Fibroblast of skin of left biceps (primary cell): ENCODE measurements at regions not wholly inside any gene's neighbourhood (a gene's known extent, or its start where the extent isn't known, plus 50 kb on each side); places are given as distances from the start of the nearest gene placed in this dataset.
"Not testable (repeated sequence)": the region's sequence is repeated elsewhere in the genome, so short reads cannot be mapped to it uniquely, and the experiment has no call there.

Experiments used
- DNase-seq, 2 experiments: peaks; one replicate each; pipeline ENCODE4 v3.0.0-alpha.2; 2013; ENCODE audit warnings: low read depth in 2 of 2

DNA sequence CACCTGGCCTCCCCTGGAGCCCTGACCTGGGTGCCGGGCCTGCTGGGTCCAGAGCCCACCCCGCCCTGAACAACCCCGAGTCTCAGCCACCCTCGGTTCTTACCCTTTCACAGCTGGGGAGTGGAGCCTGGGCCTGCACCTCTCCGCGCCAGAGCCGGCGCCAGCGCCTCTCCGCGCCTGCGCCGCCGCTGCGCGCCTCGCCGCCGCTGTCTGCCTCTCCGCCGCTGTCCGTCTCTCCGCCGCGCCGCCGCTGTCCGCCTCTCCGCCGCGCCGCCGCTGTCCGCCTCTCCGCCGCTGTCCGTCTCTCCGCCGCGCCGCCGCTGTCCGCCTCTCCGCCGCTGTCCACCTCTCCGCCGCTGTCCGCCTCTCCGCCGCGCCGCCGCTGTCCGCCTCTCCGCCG is 326.9 kb upstream of the PLGLB1 start:
- DNase-seq, result not testable (repeated sequence)

DNA sequence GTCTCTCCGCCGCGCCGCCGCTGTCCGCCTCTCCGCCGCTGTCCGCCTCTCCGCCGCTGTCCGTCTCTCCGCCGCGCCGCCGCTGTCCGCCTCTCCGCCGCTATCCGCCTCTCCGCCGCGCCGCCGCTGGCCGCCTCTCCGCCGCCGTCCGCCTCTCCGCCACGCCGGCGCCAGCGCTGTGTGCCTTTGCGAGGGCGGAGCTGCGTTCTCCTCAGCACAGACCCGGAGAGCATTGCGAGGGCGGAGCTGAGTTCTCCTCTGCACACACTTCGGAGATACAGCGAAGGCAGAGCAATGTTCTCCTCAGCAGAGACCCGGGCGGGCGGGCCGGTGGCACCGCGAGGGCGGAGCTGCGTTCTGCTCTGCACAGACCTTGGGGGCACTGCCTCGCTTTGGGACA is 327.4 kb upstream of the PLGLB1 start:
- not testable (repeated sequence) for DNase-seq

DNA sequence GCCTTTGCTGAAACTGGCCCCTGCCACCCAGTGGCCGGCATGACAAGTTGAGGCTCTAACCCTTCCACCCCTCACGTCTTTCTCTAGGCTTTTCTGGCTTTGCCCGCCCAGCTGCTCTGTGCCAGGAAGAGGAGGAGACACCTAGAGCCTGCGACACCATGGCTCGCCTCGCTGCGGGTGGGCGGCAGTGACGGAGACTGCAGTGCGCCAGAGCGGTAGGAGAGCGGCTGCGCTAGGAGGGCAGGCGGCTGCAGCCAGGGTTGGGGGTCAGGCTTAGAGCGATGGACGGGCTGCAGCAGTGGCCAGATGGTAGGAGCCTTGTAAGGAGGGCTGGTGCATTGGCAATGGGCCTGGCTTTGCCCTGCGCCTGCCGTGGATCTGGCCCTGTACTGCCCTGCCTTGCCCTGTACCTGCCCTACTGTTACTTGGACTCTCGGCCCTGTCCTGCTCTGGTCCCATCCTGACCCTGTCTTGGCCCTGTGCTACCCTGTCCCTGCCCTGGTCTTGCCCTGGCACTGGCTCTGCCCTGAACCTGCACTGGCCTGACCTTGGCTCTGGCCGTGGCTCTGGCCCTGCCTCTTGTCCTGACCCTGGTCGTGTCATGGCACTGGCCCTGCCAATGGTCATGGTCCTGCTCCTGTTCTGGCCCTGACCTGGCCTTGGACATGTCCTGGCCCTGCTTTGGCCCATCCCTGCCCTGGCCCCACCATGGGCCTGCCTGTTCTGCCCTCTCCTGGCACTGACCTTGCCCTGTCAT is 330.7 kb upstream of the PLGLB1 start:
- not testable (repeated sequence) for DNase-seq

DNA sequence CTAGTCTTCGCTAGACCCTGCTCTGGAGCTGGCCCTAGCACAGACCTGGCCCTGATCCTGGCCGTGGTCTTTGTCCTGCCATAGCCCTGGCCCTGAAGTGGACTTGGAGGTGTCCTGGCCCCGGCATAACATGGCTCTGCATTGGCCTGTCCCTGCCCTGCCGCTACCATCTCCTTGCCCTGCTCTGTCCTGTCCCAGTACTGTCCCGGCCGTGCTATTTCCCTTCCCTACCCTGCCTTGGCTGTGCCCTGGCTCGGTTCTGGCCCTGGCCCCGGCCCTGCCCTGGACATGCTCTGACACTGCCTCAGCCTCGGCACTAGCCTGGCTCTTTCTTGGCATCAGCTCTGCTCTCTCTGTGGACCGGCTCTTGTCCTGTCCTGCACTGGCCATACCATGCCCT is 331.8 kb upstream of the PLGLB1 start:
- DNase-seq, result not testable (repeated sequence)

DNA sequence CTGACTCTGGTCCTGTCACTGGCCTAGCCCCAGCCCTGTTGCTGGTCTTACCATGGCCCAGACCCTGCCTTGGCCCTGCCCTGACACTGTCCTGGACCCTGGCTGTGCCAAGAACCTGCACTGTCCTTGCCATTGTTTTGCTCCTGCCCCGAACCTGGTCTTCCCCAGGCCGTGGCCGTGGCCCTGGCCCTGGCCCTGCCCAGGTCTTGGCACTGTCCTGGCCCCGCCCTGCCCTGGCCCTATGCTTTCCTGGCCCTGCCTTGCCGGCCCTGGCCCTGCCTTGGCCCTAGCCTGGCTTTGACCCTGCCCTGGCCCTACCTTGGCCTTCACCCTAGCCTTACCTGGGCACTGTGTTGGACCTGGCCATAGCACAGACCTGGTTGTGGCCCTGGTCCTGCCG is 332.5 kb upstream of the PLGLB1 start:
- DNase-seq, result not testable (repeated sequence)

DNA sequence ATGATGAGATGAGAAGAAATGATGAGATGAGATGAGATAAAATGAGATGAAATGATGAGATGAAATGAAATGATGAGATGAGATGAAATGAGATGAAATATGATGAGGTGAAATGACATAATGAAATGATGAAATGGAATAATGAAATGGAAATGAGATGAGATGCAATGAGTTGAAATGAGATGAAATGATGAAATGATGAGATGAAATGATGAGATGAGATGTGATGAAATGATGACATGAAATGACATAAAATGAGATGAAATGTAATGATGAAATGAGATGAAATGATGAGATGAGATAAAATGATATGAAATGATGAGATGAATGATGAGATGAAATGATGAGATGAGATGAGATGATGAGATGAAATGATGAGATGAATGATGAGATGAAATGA is 338.6 kb upstream of the PLGLB1 start:
- not testable (repeated sequence) for DNase-seq

DNA sequence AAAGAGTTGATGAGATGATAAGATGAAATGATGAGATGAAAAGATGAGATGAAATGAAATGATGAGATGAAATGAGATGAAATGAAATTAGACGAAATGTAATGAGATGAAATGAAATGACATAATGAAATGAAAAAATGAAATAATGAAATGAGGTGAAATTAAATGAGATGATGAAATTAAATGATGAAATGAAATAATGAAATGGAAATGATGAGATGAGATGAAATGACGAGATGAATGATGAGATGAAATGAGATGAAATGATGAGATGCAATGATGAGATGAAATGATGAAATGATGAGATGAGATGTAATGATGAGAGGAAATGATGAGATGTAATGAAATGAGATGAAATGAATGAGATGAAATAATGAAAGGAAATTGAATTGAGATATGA is 339.3 kb upstream of the PLGLB1 start:
- not testable (repeated sequence) for DNase-seq

DNA sequence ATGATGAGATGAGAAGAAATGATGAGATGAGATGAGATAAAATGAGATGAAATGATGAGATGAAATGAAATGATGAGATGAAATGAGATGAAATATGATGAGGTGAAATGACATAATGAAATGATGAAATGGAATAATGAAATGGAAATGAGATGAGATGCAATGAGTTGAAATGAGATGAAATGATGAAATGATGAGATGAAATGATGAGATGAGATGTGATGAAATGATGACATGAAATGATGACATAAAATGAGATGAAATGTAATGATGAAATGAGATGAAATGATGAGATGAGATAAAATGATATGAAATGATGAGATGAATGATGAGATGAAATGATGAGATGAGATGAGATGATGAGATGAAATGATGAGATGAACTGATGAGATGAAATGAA is 340.2 kb upstream of the PLGLB1 start:
- not testable (repeated sequence) for DNase-seq

DNA sequence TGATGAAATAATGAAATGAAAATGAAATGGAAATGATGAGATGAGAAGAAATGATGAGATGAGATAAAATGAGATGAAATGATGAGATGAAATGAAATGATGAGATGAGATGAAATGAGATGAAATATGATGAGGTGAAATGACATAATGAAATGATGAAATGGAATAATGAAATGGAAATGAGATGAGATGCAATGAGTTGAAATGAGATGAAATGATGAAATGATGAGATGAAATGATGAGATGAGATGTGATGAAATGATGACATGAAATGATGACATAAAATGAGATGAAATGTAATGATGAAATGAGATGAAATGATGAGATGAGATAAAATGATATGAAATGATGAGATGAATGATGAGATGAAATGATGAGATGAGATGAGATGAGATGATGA is 342.7 kb upstream of the PLGLB1 start:
- not testable (repeated sequence) for DNase-seq

DNA sequence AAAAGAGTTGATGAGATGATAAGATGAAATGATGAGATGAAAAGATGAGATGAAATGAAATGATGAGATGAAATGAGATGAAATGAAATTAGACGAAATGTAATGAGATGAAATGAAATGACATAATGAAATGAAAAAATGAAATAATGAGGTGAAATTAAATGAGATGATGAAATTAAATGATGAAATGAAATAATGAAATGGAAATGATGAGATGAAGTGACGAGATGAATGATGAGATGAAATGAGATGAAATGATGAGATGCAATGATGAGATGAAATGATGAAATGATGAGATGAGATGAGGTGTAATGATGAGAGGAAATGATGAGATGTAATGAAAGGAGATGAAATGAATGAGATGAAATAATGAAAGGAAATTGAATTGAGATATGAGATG is 343.4 kb upstream of the PLGLB1 start:
- DNase-seq, result not testable (repeated sequence)

DNA sequence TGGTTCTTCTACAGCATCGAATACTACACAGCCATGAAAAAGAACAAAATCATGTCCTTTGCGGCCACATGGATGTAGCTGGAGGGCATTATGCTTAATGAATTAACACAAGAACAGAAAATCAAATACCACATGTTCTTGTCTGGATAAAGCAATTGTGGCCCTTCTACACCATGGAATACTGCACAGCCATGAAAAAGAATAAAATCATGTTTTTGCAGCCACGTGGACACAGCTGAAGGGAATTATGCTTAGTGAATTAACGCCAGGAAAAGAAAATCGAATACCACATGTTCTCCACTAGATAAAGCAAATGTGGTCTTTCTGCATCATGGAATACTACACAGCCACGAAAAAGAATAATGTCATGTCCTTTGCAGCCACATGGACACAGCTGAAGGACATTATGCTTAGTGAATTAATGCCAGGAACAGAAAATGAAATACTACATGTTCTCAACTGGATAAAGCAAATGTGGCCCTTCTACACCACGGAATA is 361.8 kb upstream of the PLGLB2 start:
- DNase-seq, result not testable (repeated sequence)

DNA sequence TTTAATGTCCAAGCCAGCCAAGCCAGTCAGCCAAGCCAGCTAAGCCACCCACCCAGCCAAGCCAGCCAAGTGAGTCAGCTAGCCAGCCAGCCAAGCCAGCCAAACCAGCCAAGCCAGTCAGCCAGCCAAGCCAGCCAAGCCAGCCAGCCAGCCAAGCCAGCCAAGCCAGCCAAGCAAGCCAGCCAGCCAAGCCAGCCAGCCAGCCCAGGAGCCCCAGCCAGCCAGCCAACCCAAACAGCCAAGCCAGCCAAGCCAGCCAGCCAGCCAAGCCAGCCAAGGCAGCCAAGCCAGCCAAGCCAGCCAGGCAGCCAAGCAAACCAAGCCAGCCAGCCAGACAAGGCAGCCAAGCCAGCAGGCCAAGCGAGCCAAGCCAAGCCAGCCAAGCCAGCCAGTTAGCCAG is 352.1 kb upstream of the PLGLB2 start:
- DNase-seq, result not testable (repeated sequence)

DNA sequence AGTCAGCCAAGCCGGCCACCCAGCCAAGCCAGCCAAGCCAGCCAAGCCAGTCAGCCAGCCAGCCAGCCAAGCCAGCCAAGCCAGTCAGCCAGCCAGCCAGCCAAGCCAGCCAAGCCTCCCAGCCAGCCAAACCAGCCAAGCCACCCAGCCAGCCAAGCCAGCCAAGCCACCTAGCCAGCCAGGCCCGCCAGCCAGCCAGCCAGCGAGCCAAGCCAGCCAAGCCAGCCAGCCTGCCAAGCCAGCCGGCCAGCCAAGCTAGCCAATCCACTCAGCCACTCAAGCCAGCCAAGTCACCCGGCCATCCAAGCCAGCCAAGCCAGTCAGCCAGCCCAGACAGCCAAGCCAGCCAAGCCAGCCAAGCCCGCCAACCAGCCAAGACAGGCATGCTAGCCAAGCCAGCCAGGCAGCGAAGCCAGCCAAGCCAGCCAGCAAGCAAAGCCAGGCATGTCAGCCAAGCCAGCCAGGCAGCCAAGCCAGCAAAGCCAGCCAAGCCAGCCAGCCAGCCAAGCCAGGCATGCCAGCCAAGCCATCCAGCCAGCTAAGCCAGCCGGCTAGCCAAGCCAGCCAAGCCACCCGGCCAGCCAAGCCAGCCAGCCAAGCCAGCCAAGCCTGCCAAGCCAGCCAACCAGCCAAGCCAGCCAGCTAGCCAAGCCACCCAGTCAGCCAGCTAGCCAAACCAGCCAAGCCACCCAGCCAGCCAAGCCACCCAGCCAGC is 351.2 kb upstream of the PLGLB2 start:
- DNase-seq, result not testable (repeated sequence)

DNA sequence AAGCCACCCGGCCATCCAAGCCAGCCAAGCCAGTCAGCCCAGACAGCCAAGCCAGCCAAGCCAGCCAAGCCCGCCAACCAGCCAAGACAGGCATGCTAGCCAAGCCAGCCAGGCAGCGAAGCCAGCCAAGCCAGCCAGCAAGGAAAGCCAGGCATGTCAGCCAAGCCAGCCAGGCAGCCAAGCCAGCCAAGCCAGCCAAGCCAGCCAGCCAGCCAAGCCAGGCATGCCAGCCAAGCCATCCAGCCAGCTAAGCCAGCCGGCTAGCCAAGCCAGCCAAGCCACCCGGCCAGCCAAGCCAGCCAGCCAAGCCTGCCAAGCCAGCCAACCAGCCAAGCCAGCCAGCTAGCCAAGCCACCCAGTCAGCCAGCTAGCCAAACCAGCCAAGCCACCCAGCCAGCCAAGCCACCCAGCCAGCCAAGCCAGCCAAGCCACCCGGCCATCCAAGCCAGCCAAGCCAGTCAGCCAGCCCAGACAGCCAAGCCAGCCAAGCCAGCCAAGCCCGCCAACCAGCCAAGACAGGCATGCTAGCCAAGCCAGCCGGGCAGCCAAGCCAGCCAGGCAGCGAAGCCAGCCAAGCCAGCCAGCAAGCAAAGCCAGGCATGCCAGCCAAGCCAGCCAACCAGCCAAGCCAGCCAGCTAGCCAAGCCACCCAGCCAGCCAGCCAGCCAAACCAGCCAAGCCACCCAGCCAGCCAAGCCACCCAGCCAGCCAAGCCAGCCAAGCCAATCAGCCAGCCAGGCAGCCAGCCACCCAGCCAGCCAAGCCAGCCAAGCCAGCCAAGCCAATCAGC is 350.4 kb upstream of the PLGLB2 start:
- not testable (repeated sequence) for DNase-seq

DNA sequence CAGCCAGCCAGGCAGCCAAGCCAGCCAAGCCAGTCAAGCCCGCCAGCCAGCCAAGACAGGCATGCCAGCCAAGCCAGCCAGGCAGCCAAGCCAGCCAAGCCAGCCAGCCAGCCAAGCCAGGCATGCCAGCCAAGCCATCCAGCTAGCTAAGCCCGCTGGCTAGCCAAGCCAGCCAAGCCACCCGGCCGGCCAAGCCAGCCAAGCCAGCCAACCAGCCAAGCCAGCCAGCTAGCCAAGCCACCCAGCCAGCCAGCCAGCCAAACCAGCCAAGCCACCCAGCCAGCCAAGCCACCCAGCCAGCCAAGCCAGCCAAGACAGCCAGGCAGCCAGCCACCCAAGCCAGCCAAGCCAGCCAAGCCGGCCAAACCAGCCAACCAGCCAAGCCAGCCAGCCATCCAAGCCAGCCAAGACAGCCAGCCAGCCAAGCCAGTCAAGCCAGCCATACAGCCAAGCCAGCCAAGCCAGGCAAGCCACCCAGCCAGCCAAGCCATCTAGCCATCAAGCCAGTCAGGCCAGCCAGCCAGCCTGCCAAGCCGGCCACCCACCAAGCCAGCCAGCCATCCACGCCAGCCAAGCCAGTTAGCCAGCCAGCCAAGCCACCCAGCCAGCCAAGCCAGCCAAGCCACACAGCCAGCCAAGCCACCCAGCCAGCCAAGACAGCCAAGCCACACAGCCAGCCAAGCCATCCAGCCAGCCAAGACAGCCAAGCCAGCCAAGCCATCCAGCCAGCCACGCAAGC is 349.2 kb upstream of the PLGLB2 start:
- not testable (repeated sequence) for DNase-seq

DNA sequence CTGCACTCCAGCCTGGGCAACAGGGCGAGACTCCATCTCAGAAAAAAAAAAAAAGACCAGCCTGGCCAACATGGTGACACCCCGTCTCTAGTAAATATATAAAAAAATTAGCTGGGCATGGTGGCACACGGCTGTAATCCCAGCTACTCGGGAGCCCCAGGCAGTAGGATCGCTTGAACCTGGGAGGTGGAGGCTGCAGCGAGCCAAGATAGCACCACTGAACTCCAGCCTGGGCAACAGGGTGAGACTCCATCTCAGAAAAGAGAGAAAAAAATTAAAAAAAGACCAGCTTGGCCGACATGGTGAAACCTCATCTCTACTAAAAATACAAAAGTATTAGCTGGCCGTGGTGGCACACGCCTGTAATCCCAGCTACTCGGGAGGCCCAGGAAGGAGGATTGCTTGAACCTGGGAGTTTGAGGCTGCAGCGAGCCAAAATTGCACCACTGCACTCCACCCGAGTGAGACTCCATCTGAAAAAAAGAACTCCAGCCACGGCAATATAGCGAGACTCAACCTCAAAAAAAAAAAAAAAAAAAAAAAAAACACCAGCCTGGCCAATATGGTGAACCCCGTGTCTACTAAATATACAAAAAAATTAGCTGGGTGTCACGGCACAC is 346.1 kb upstream of the PLGLB2 start:
- no peak for DNase-seq

DNA sequence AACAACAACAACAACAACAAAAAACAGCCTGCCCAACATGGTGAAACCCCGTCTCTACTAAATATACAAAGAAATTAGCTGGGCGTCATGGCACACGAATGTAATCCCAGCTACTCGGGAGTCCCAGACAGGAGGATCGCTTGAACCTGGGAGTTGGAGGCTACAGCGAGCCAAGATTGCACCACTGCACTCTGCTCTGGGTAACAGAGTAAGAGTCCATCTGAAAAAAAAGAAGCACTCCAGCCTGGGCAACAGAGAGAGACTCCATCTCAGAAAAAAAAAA is 344.1 kb upstream of the PLGLB2 start:
- DNase-seq, result no peak

DNA sequence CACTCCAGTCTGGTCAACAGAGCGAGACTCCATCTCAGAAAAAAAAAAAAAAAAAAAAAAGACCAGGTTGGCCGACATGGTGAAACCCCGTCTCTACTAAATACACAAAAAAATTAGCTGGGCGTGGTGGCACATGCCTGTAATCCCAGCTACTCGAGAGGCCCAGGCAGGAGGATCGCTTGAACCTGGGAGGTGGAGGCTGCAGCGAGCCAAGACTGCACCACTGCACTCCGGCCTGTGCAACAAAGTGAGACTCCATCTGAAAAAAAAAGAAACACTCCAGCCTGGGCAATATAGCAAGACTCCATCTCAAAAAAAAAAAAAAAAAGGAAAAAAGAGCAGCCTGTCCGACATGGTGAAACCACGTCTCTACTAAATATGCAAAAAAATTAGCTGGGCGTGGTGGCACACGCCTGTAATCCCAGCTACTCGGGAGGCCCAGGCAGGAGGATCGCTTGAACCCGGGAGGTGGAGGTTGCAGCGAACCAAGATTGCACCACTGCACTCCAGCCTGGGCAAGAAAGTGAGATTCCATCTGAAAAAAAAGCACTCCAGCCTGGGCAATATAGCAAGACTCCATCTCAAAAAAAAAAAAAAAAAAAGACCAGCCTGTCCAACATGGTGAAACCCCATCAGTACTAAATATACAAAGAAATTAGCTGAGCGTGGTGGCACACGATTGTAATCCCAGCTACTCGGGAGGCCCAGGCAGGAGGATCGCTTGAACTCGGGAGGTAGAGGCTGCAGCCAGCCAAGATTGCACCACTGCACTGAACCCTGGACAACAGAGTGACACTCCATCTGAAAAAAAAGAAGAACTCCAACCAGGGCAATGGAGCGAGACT is 343.3 kb upstream of the PLGLB2 start:
- not testable (repeated sequence) for DNase-seq

DNA sequence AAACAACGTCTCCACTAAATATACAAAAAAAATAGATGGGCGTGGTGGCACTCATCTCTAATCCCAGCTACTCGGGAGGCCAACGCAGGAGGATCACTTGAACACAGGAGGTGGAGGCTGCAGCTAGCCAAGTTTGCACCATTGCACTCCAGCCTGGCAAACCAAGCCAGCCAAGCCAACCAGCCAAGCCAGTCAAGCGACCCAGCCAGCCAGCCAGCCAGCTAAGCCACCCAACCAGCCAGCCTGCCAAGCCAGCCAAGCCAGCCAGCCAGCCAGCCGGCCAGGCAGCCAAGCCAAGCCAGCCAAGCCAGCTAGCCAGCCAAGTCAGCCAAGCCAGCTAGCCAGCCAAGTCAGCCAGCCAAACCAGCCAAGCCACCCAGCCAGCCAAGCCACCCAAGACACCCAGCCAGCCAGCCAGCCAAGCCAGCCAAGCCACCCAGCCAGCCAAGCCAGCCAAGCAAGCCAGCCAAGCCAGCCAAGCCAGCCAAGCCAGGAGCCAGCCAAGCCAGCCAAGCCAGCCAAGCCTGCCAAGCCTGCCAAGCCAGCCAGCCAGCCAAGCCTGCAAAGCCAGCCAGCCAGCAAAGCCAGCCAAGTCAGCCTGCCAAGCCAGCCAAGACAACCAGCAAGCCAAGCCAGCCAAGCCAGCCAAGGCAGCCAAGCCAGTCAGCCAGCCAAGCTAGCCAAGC is 342.2 kb upstream of the PLGLB2 start:
- DNase-seq, result not testable (repeated sequence)
